Peyer's patch (tissue), 4 donors: ENCODE measurements at regions not wholly inside any gene's neighbourhood (a gene's known extent, or its start where the extent isn't known, plus 50 kb on each side); places are given as distances from the start of the nearest gene placed in this dataset.

Experiments
- POLR2A ChIP-seq, 2 donors: fragments of 450-650 bp; IDR thresholded peaks; one replicate each; pipeline ENCODE4 v1.5.1; 2017; ENCODE audit warnings: antibody characterized with exemption in 2 of 2, mild to moderate bottlenecking in 2 of 2, moderate library complexity in 2 of 2
- TF ChIP-seq, protein P1 (sequence below), 6 experiments: fragments of 450-650 bp in 4 of 6; fragments of 200-600 bp in 2 of 6; sonication (generic) in 1 of 6; IDR thresholded peaks; one replicate each; pipeline ENCODE4 v1.5.1; 2017 to 2019; ENCODE audit warnings: antibody characterized with exemption in 6 of 6, mild to moderate bottlenecking in 3 of 6, moderate library complexity in 1 of 6

DNA sequence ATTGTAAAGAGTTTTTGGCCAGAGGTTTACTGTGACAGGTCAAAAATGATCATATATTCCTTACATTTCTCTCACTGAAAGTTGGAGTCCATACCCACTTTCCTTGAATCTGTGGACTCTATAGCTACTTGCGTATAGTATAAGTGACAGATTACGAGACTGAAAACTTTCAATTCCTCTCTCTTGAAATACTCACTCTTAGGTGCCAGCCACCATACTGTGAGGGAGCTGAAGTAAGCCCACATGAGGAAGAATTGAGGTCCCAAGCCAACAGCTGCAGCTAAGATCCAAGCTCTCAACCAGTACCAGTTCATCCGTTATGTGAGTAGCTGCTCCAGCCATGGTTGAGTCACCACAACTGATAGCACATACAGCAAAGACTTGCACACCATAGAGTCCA is 128.1 kb upstream of the FAM174A start:
- TF ChIP-seq, protein P1, sequence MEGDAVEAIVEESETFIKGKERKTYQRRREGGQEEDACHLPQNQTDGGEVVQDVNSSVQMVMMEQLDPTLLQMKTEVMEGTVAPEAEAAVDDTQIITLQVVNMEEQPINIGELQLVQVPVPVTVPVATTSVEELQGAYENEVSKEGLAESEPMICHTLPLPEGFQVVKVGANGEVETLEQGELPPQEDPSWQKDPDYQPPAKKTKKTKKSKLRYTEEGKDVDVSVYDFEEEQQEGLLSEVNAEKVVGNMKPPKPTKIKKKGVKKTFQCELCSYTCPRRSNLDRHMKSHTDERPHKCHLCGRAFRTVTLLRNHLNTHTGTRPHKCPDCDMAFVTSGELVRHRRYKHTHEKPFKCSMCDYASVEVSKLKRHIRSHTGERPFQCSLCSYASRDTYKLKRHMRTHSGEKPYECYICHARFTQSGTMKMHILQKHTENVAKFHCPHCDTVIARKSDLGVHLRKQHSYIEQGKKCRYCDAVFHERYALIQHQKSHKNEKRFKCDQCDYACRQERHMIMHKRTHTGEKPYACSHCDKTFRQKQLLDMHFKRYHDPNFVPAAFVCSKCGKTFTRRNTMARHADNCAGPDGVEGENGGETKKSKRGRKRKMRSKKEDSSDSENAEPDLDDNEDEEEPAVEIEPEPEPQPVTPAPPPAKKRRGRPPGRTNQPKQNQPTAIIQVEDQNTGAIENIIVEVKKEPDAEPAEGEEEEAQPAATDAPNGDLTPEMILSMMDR (IDR thresholded peaks at IDR 0.05) = no peak
- no peak for TF ChIP-seq POLR2A (IDR thresholded peaks at IDR 0.05)
